Thymus (tissue), 11 donors: ENCODE measurements at regions not wholly inside any gene's neighbourhood (a gene's known extent, or its start where the extent isn't known, plus 50 kb on each side); places are given as distances from the start of the nearest gene placed in this dataset.
"Not testable (repeated sequence)": the region's sequence is repeated elsewhere in the genome, so short reads cannot be mapped to it uniquely, and the experiment has no call there.

ENCODE experiments used
- DNase-seq, 9 donors: peaks; one replicate each; pipeline ENCODE4 v3.0.0-alpha.2; 2013; ENCODE audit warnings: low spot score in 9 of 9, low read depth in 6 of 9, missing footprints in 1 of 9
- H3K27ac ChIP-seq, 2 donors: one replicate each; pipeline ENCODE4 v1.5.1; 2013; ENCODE audit warnings: control low read depth in 1 of 2, low read depth in 1 of 2, low read length in 1 of 2, mild to moderate bottlenecking in 1 of 2, moderate library complexity in 1 of 2
- H3K27me3 ChIP-seq, 2 donors: one replicate each; pipeline ENCODE4 v1.5.1; 2013; ENCODE audit warnings: low read length in 1 of 2; ENCODE audit not compliant: control insufficient read depth in 2 of 2, insufficient read depth in 1 of 2
- H3K36me3 ChIP-seq, 2 donors: one replicate each; pipeline ENCODE4 v1.5.1; 2013; ENCODE audit warnings: low read length in 1 of 2, mild to moderate bottlenecking in 1 of 2, moderate library complexity in 1 of 2; ENCODE audit not compliant: control insufficient read depth in 2 of 2, insufficient read depth in 2 of 2
- H3K4me1 ChIP-seq, 2 donors: one replicate each; pipeline ENCODE4 v1.5.1; 2013; ENCODE audit warnings: low read length in 2 of 2; ENCODE audit not compliant: control insufficient read depth in 2 of 2, insufficient read depth in 2 of 2
- H3K4me3 ChIP-seq, 2 donors: one replicate each; pipeline ENCODE4 v1.5.1; 2013; ENCODE audit warnings: low read length in 2 of 2, control low read depth in 1 of 2, mild to moderate bottlenecking in 1 of 2
- H3K9me3 ChIP-seq, 2 donors: one replicate each; pipeline ENCODE4 v1.5.1; 2013; ENCODE audit warnings: low read length in 1 of 2, mild to moderate bottlenecking in 1 of 2; ENCODE audit not compliant: control insufficient read depth in 2 of 2, insufficient read depth in 1 of 2
- WGBS: extraction: QIAGEN DNeasy Blood & Tissue Kit; methylation state at CpG from one replicate; pipeline ENCODE4 v1.1.7; 2013; 5-methylcytosine and 5-hydroxymethylcytosine counted together
- donor health status: healthy.

DNA sequence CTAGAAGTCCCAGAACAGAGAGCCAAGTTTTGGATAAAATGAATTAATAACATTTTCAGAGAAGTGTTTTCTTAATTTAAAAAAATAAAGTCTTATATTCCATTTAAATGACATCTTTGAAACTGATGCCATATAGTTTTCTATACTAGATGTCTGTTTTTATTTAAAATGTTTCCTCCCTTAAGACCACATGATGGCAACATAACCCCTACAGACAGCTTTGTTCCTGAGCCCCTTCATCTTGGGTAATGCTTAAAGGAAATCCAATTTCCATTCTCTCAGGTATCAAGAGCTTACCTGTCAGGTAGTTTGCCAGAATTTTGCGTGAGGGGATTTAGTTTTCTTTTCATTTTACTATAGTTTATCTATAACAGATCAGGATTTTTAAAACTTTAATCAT, 181.4 kb upstream of the UGT8 start:
- Histone ChIP-seq H3K36me3 (no peaks in the 10 kb centered on the region), H3K4me1 (no peaks in the 10 kb centered on the region), H3K27ac (no peak overlapping the region), H3K27me3 (no peaks in the 10 kb centered on the region), H3K4me3 (no peak overlapping the region), H3K9me3 (no peaks in the 10 kb centered on the region)
- 63% methylated on average over 1 of the region's 1 CpG for WGBS
- DNase-seq, result no peak

DNA sequence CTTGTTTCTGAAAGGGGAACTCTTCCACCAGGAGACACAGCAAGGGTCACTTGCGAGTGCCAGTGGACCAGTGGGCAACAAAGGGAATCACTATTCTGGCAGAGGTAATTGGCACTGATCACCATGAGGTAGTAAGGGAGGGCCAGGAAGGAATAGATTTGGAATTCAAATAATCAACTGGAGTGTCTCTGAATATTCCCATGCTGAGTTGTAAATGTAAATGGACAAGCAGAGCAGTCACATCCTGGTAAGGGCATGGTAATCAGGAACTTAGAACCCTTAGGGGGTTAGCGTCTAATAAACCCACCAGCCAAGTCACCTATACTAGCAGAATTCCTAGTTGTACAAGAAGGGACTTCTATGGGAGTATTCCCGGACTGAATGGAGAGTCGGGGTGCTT, 178.5 kb upstream of the UGT8 start:
- Histone ChIP-seq H3K4me3 (no peak overlapping the region), H3K9me3 (no peaks in the 10 kb centered on the region), H3K27ac (no peak overlapping the region), H3K27me3 (no peaks in the 10 kb centered on the region), H3K4me1 (no peaks in the 10 kb centered on the region), H3K36me3 (no peaks in the 10 kb centered on the region)
- 97% methylated on average over 4 of the region's 4 CpGs for WGBS
- no peak for DNase-seq

DNA sequence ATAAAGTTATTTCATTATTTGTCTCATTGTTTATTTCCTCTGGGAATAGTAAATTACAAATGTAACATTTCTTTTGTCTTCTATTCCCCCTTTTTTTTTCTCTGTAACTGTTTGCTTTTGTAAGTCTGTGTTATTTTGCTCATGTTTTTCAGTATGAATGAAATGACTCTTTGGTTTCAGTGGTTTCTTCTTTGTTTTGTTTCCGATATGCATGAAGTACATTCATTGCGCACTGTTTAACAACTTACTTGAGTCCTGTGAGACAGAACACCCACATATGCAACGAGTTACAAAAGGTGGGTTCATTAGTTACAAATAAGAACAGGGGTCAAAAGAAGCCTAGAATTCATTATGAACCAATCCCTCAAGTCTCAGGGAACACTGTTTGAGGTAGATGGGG, 175.0 kb upstream of the UGT8 start:
- no peaks in the 10 kb centered on the region for H3K9me3 ChIP-seq
- H3K27me3 ChIP-seq, result no peaks in the 10 kb centered on the region
- DNase-seq, result no peak
- no peaks in the 10 kb centered on the region for H3K4me1 ChIP-seq
- H3K27ac ChIP-seq, result no peak overlapping the region
- no peak overlapping the region for H3K4me3 ChIP-seq
- whole genome bisulfite sequencing, result 91% methylated on average over 3 of the region's 3 CpGs
- no peaks in the 10 kb centered on the region for H3K36me3 ChIP-seq

DNA sequence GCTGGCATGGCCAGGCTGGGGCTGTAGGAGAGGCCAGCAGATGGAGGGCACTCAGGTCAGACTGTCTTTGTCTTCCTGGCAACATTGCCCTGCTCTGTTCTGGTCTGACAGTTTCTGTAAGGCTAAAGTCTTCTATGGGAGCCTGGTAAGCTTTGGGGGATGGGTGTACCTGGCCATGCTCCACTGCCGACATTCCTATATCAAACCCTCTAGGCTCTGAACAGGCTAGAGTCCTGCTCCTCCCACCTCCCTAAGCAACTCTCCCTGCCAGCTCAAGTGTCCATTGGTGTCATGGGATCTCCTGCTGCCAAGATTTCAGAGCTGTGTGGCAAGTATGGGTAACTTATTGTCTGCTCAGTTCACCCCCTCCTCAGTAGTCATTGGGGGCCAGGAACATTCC, 163.5 kb upstream of the UGT8 start:
- Histone ChIP-seq H3K4me1 (no peaks in the 10 kb centered on the region), H3K4me3 (no peak overlapping the region), H3K36me3 (no peaks in the 10 kb centered on the region), H3K27ac (no peak overlapping the region), H3K9me3 (no peaks in the 10 kb centered on the region), H3K27me3 (no peaks in the 10 kb centered on the region)
- WGBS, result 94% methylated on average over 1 of the region's 1 CpG
- DNase-seq, result no peak

DNA sequence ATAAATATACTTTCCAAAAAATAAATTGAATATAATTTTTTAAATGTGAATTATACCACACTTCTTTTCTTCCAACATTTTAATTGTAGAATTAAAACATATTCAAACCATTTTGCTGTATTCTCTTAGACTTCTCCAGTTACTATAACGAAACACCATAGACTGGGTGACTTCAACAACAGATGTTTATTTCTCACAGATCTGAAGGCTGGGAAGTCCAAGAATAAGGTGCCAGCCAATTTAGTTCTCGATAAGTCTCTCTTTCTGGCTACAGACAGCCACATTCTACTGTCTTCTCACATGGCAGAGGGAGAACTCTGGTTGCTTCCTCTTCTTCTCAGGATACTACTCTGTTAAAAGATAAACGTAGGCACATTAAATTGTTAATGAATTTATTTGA, 155.8 kb upstream of the UGT8 start:
- H3K36me3 ChIP-seq, result no peaks in the 10 kb centered on the region
- no peaks in the 10 kb centered on the region for H3K27me3 ChIP-seq

DNA sequence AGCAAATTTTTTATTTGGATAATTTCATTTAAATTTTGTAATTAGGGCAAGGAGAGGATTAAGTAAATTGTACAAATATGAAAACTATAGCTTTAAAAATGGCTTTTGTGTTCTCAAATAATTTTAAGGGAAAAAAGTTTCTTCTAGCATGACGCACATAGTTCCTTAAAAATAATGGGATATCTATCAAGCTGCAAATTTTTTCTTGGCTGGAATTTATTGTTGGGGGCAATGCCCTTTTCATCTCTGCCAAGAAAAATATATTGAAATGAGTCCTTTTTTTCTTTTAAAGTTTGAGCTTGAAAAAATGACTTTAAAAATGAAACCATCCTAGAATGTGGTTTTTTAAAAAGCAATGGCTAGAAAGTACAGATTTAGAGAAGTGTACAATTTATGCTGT, 154.4 kb upstream of the UGT8 start:
- no peak overlapping the region for H3K4me3 ChIP-seq
- H3K27ac ChIP-seq, result no peak overlapping the region
- no peaks in the 10 kb centered on the region for H3K9me3 ChIP-seq
- H3K27me3 ChIP-seq, result no peaks in the 10 kb centered on the region
- H3K36me3 ChIP-seq, result no peaks in the 10 kb centered on the region
- WGBS, result 89% methylated on average over 1 of the region's 1 CpG
- no peaks in the 10 kb centered on the region for H3K4me1 ChIP-seq
- no peak for DNase-seq

More for the DNA sequence above, 155.8 kb upstream of the UGT8 start:
- Histone ChIP-seq H3K27ac (no peak overlapping the region), H3K4me1 (no peaks in the 10 kb centered on the region), H3K4me3 (no peak overlapping the region), H3K9me3 (no peaks in the 10 kb centered on the region)
- DNase-seq, result no peak
- 82% methylated on average over 3 of the region's 3 CpGs for WGBS

DNA sequence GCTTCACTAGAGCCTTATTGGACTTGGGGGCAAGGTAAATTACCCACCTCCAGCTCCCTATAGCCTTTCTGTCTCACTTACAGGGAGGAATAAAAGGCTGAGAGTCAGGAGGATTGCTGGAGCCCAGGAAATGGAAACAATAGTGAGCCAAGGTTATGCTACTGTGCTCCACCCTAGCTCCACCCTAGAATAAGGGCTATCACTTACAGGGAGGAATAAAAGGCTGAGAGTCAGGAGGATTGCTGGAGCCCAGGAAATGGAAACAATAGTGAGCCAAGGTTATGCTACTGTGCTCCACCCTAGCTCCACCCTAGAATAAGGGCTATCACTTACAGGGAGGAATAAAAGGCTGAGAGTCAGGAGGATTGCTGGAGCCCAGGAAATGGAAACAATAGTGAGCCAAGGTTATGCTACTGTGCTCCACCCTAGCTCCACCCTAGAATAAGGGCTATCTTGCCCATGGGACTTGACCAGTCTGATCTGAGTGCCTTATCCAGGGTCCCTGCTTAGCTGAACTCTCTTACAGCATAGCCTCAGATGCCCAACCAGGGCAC, 150.6 kb upstream of the UGT8 start:
- H3K4me1 ChIP-seq, H3K4me3 ChIP-seq, H3K27me3 ChIP-seq, H3K36me3 ChIP-seq, H3K27ac ChIP-seq, DNase-seq, H3K9me3 ChIP-seq: not testable (repeated sequence)

DNA sequence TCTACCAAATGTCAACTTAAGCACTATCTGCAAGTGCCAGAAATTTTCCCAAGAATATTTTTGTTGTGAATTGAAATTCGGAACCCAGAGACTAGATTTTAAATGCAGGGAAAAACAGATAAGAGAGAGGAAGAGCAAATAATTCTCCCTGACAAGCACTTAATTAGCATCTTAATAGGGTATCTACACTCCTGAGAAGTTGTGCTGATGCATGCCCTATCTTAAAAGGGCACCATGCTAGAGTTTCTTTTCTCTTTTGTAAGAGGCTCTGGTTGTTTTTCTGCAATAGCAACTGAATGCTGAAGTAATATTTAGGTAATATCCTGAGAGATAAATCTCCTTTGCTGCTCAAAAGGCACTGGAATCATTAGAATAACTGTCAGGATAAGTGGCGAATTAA, 139.9 kb upstream of the UGT8 start:
- no peaks in the 10 kb centered on the region for H3K4me1 ChIP-seq
- no peaks in the 10 kb centered on the region for H3K9me3 ChIP-seq
- H3K27me3 ChIP-seq, result no peaks in the 10 kb centered on the region
- no peaks in the 10 kb centered on the region for H3K36me3 ChIP-seq
- no peak overlapping the region for H3K4me3 ChIP-seq
- no peak for DNase-seq
- WGBS, result 76% methylated on average over 2 of the region's 2 CpGs
- no peak overlapping the region for H3K27ac ChIP-seq

DNA sequence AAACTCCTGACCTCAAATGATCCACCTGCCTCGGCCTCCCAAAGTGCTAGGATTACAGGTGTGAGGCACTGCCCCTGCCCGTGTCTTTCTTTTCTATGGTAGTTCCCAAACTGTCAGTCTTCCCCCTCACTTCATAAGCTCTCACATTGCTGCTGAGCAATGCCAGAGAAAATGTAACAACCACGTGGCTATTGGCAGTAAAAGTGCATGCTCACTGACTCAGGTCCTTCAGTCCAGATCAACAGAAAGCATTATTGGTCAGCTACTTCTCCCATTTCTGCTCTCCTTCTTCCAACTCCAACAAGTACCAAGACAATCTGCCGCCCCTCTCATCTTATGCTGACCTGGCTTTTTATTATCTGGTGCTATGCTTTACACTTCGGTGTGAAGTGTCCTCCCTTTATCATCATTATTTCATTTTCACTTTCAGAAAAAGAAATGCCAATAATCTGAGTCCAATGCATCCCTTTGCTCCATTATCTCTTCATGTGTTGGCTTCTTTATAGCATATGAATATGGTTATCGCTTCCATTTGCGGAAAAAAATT, 133.8 kb upstream of the UGT8 start:
- WGBS, result 63% methylated on average over 7 of the region's 7 CpGs
- no peak overlapping the region for H3K27ac ChIP-seq
- H3K36me3 ChIP-seq, result no peaks in the 10 kb centered on the region
- no peaks in the 10 kb centered on the region for H3K9me3 ChIP-seq
- DNase-seq, result no peak
- H3K4me1 ChIP-seq, result no peaks in the 10 kb centered on the region
- H3K27me3 ChIP-seq, result no peaks in the 10 kb centered on the region
- no peak overlapping the region for H3K4me3 ChIP-seq

DNA sequence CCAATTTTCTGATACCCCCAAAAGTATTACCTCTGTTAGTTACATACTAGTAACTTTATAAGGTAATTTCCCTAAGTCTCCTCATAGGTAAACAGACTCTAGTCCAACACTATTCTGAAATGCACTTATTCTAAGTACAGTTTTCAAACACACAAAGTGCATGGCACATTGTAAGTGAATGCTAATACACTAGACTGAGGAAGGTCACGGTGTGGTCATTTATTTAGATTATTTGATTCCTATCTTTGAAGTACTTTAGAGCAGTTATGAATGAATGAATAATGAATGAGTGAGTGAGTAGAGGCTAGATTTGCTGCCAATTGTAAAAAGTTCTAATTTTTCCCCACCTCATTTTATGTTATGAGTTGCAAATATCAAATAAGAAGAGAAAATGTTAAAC, 132.8 kb upstream of the UGT8 start:
- no peaks in the 10 kb centered on the region for H3K9me3 ChIP-seq
- H3K4me3 ChIP-seq, result no peak overlapping the region
- no peak overlapping the region for H3K27ac ChIP-seq
- WGBS, result 91% methylated on average over 1 of the region's 1 CpG
- DNase-seq, result no peak
- H3K36me3 ChIP-seq, result no peaks in the 10 kb centered on the region
- H3K27me3 ChIP-seq, result no peaks in the 10 kb centered on the region
- H3K4me1 ChIP-seq, result no peaks in the 10 kb centered on the region
